ENCODE measurements at regions not wholly inside any gene's neighbourhood (a gene's known extent, or its start where the extent isn't known, plus 50 kb on each side); places are given as distances from the start of the nearest gene placed in this dataset.

DNA sequence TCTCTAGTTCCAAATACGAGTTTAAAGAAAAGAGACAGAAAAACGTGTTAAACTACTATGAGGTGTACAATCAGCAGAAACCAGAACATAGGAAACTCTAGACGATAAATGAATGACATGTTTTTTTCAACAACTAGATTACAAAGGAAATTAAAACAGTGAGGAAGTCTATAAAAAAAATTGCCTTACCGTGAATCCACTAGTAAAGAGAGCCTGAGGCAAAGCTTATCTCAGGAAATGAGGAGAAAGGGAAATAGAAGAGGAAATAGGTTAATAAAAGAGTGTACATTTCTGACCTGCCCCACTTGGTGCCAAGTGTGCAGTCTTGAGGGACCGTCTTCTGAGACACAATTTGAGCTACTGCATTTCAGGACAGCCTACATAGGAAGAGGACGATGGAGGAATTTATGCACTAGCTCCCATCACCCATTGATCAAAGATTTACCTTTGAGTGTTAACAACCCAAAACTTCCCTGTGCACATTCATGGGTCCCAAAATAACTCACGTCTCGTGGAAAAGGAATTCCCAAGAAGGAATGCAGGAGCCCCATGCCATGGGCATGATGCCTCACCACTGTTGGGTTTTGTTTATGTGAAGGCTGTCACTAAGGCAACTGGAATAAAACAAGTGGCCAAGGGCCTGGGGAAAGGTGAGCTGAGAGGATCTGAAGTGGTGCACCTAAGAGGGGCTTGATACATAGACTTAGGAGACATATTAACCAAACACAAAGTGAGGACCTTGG, 53.6 kb upstream of the SLC1A3 start:
- TF ChIP-seq POLR2A (IDR thresholded peaks at IDR 0.05), result no peak
- TF ChIP-seq, protein P1, sequence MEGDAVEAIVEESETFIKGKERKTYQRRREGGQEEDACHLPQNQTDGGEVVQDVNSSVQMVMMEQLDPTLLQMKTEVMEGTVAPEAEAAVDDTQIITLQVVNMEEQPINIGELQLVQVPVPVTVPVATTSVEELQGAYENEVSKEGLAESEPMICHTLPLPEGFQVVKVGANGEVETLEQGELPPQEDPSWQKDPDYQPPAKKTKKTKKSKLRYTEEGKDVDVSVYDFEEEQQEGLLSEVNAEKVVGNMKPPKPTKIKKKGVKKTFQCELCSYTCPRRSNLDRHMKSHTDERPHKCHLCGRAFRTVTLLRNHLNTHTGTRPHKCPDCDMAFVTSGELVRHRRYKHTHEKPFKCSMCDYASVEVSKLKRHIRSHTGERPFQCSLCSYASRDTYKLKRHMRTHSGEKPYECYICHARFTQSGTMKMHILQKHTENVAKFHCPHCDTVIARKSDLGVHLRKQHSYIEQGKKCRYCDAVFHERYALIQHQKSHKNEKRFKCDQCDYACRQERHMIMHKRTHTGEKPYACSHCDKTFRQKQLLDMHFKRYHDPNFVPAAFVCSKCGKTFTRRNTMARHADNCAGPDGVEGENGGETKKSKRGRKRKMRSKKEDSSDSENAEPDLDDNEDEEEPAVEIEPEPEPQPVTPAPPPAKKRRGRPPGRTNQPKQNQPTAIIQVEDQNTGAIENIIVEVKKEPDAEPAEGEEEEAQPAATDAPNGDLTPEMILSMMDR (IDR thresholded peaks at IDR 0.05), result no peak

Measured in testis (tissue), 2 donors.